B cell (primary cell): ENCODE measurements at regions not wholly inside any gene's neighbourhood (a gene's known extent, or its start where the extent isn't known, plus 50 kb on each side); places are given as distances from the start of the nearest gene placed in this dataset.

ENCODE experiments used
- ATAC-seq: fragments of 200-7000 bp; cut with Tn5 transposase; one replicate; pipeline ENCODE4 v1.10.0; 2021; ENCODE audit warnings: low read depth, mild to moderate bottlenecking, moderate number of reproducible peaks, moderate library complexity
- CTCF ChIA-PET: fragments of 350-600 bp; sonication (Branson Sonifier 250); formaldehyde crosslinking; loops from one replicate; lab custom pipeline; 2021; ENCODE audit warnings: antibody characterized with exemption, inconsistent platforms; lab: Charles Lee
- POLR2A ChIA-PET: fragments of 350-600 bp; sonication (Branson Sonifier 250); formaldehyde crosslinking; loops from one replicate; lab custom pipeline; 2021; ENCODE audit warnings: antibody characterized with exemption; lab: Charles Lee
- DNase-seq: peaks from one replicate; pipeline ENCODE4 v3.0.0; 2013
- H2AFZ ChIP-seq: 2 replicates; pipeline ENCODE4 v1.6.1; 2012; ENCODE audit warnings: mild to moderate bottlenecking, low read depth, low read length; ENCODE audit not compliant: insufficient read depth, poor library complexity, severe bottlenecking
- H3K27ac ChIP-seq, 2 donors: 1 replicate in 1 of 2; 2 replicates in 1 of 2; pipeline ENCODE4 v1.5.1; 2012 to 2013; ENCODE audit warnings: low read length in 2 of 2, mild to moderate bottlenecking in 2 of 2, moderate library complexity in 1 of 2
- H3K27me3 ChIP-seq, 4 experiments: fragments of 200-600 bp in 1 of 4; sonication (generic) in 1 of 4; replicated peaks in 1 of 4; 1 replicate in 2 of 4; 2 replicates in 2 of 4; pipeline versions ENCODE4 v1.6.1 to v1.7.0; 2013 to 2016; ENCODE audit warnings: low read length in 3 of 4, mild to moderate bottlenecking in 2 of 4, mixed read lengths in 1 of 4, moderate library complexity in 1 of 4; ENCODE audit not compliant: insufficient read depth in 4 of 4, control insufficient read depth in 3 of 4; ENCODE audit errors: control extremely low read depth in 1 of 4
- H3K36me3 ChIP-seq, 2 experiments: replicated peaks in 1 of 2; 1 replicate in 1 of 2; 2 replicates in 1 of 2; pipeline versions ENCODE4 v1.6.1 to v1.7.1; 2013; ENCODE audit warnings: low read length in 1 of 2; ENCODE audit not compliant: insufficient read depth in 2 of 2, control insufficient read depth in 1 of 2; ENCODE audit errors: control extremely low read depth in 1 of 2, extremely low read depth in 1 of 2
- H3K4me1 ChIP-seq, 2 donors: fragments of 200-600 bp in 1 of 2; sonication (generic) in 1 of 2; 1 replicate in 1 of 2; 2 replicates in 1 of 2; pipeline versions ENCODE4 v1.5.1 to v1.6.1; 2013 to 2017; ENCODE audit warnings: low read length in 2 of 2; ENCODE audit not compliant: control insufficient read depth in 2 of 2, insufficient read depth in 2 of 2
- H3K4me2 ChIP-seq: replicated peaks from 2 replicates; pipeline ENCODE3; 2012; ENCODE audit warnings: mild to moderate bottlenecking, low read depth, low read length; ENCODE audit not compliant: poor library complexity, severe bottlenecking
- H3K4me3 ChIP-seq, 5 experiments: fragments of 200-600 bp in 1 of 5; sonication (generic) in 1 of 5; 1 replicate in 3 of 5; 2 replicates in 2 of 5; pipeline versions ENCODE4 v1.5.1 to v1.7.0; 2011 to 2016; ENCODE audit warnings: low read length in 4 of 5, mild to moderate bottlenecking in 4 of 5, low read depth in 2 of 5, control low read depth in 1 of 5, moderate library complexity in 1 of 5; ENCODE audit not compliant: insufficient read depth in 1 of 5; ENCODE audit errors: control extremely low read depth in 1 of 5, extremely low read depth in 1 of 5
- H3K79me2 ChIP-seq: fragments of 200-600 bp; sonication (generic); one replicate; pipeline ENCODE4 v1.6.0; 2016; ENCODE audit warnings: low read length; ENCODE audit not compliant: control insufficient read depth, insufficient read depth
- H3K9ac ChIP-seq: fragments of 200-600 bp; sonication (generic); 2 replicates; pipeline ENCODE4 v1.6.1; 2017; ENCODE audit warnings: mild to moderate bottlenecking, low read length, moderate library complexity
- H3K9me3 ChIP-seq, 3 donors: one replicate each; pipeline versions ENCODE4 v1.6.1 to v1.7.1; 2013; ENCODE audit warnings: low read length in 2 of 3; ENCODE audit not compliant: control insufficient read depth in 2 of 3, insufficient read depth in 1 of 3; ENCODE audit errors: control extremely low read depth in 1 of 3
- H4K20me1 ChIP-seq: 2 replicates; pipeline ENCODE4 v1.6.0; 2012; ENCODE audit warnings: mild to moderate bottlenecking, low read length; ENCODE audit not compliant: insufficient read depth, control insufficient read depth, poor library complexity, severe bottlenecking
- H3K27ac Mint-ChIP-seq: one replicate; pipeline ENCODE4 v1.8.0; 2021; ENCODE audit warnings: mixed read lengths
- H3K27me3 Mint-ChIP-seq: one replicate; pipeline ENCODE4 v1.8.0; 2021; ENCODE audit warnings: mixed read lengths
- H3K4me1 Mint-ChIP-seq: one replicate; pipeline ENCODE4 v1.8.0; 2021; ENCODE audit warnings: mixed read lengths
- H3K4me3 Mint-ChIP-seq: one replicate; pipeline ENCODE4 v1.8.0; 2021; ENCODE audit warnings: mixed read lengths
- H3K9me3 Mint-ChIP-seq: one replicate; pipeline ENCODE4 v1.8.0; 2022; ENCODE audit warnings: mixed read lengths; ENCODE audit not compliant: insufficient read depth
- CTCF ChIP-seq: fragments of 200-600 bp; IDR thresholded peaks from one replicate; pipeline ENCODE4 v1.8.0; 2022; ENCODE audit warnings: antibody characterized with exemption, mild to moderate bottlenecking
- EZH2 ChIP-seq: IDR thresholded peaks from 2 replicates; pipeline ENCODE4 v1.6.1; 2012; ENCODE audit warnings: borderline replicate concordance, low read depth, mild to moderate bottlenecking, moderate library complexity, low read length; ENCODE audit not compliant: insufficient read depth, poor library complexity, severe bottlenecking
- whole genome bisulfite sequencing: methylation state at CpG from one replicate; pipeline ENCODE4 v1.1.5; 2013; ENCODE audit warnings: missing lambda C conversion rate; ENCODE audit not compliant: insufficient coverage; 5-methylcytosine and 5-hydroxymethylcytosine counted together
- intact Hi-C: fragments of 100-400 bp; cut with micrococcal nuclease; formaldehyde crosslinking; loops from one replicate; pipeline ENCODE4 v1.10.0; 2022

- no peak overlapping the region for H3K4me2 ChIP-seq
- DNase-seq (no peak), ATAC-seq (no peak)
- H3K9ac ChIP-seq: no peak overlapping the region
- POLR2A ChIA-PET: no interaction called here
- H4K20me1 ChIP-seq: no peaks in the 10 kb centered on the region
- Mint-ChIP-seq H3K9me3 (peaks cover 2% of the 10 kb centered on the region), H3K4me3 (no peak overlapping the region), H3K27ac (no peak overlapping the region), H3K4me1 (no peaks in the 10 kb centered on the region), H3K27me3 (peaks cover 3% of the 10 kb centered on the region)
- no peaks in the 10 kb centered on the region for H3K4me1 ChIP-seq
- no peak overlapping the region for H3K4me3 ChIP-seq
- no peak overlapping the region for H3K27ac ChIP-seq
- no peak overlapping the region for H2AFZ ChIP-seq
- no peaks in the 10 kb centered on the region for H3K27me3 ChIP-seq
- TF ChIP-seq EZH2: no peak
- no peak for TF ChIP-seq CTCF
- no peaks in the 10 kb centered on the region for H3K79me2 ChIP-seq
- intact Hi-C loops: no loop called here
- H3K9me3 ChIP-seq: no peaks in the 10 kb centered on the region
- WGBS: 56% methylated on average over 1 of the region's 3 CpGs
- CTCF ChIA-PET: no interaction called here
- no peaks in the 10 kb centered on the region for H3K36me3 ChIP-seq
These were observed 116.5 kb upstream of the IQCM start for GRCh38 chr4:149932188-149932587.

GRCh38 chr4:149933120-149933519, 117.5 kb upstream of the IQCM start:
- Mint-ChIP-seq H3K4me3 (no peak overlapping the region), H3K9me3 (peaks cover 2% of the 10 kb centered on the region), H3K27me3 (peaks cover 3% of the 10 kb centered on the region), H3K4me1 (no peaks in the 10 kb centered on the region), H3K27ac (no peak overlapping the region)
- no peak for DNase-seq
- Histone ChIP-seq H3K36me3 (no peaks in the 10 kb centered on the region), H3K27me3 (no peaks in the 10 kb centered on the region), H3K4me1 (no peaks in the 10 kb centered on the region), H3K4me3 (no peak overlapping the region), H3K27ac (no peak overlapping the region), H3K4me2 (no peak overlapping the region), H3K9ac (no peak overlapping the region), H3K79me2 (no peaks in the 10 kb centered on the region), H4K20me1 (no peaks in the 10 kb centered on the region), H3K9me3 (no peaks in the 10 kb centered on the region), H2AFZ (no peak overlapping the region)
- ChIA-PET CTCF (no interaction called here), POLR2A (no interaction called here)
- intact Hi-C loops: no loop called here
- no peak for TF ChIP-seq EZH2
- no peak for TF ChIP-seq CTCF
- WGBS: no CpG with 5 or more reads among the region's 1 CpG
- no peak for ATAC-seq
